CD14-positive monocyte (primary cell): ENCODE measurements at regions not wholly inside any gene's neighbourhood (a gene's known extent, or its start where the extent isn't known, plus 50 kb on each side); places are given as distances from the start of the nearest gene placed in this dataset.

Experiments used
- DNase-seq, 3 donors: peaks; one replicate each; pipeline ENCODE4 v3.0.0-alpha.2; 2011 to 2022
- H2AFZ ChIP-seq: 2 replicates; pipeline ENCODE4 v1.6.0; 2012; ENCODE audit warnings: mild to moderate bottlenecking, low read depth, low read length, inconsistent platforms; ENCODE audit not compliant: insufficient read depth, poor library complexity, severe bottlenecking
- H3K27ac ChIP-seq, 2 donors: 1 replicate in 1 of 2; 2 replicates in 1 of 2; pipeline ENCODE4 v1.5.1; 2012 to 2013; ENCODE audit warnings: low read length in 2 of 2, control low read depth in 1 of 2, inconsistent platforms in 1 of 2, low read depth in 1 of 2, mild to moderate bottlenecking in 1 of 2
- H3K27me3 ChIP-seq, 2 donors: one replicate each; pipeline versions ENCODE4 v1.6.0 to v1.6.1; 2011 to 2013; ENCODE audit warnings: low read length in 2 of 2; ENCODE audit not compliant: control insufficient read depth in 2 of 2, insufficient read depth in 2 of 2
- H3K36me3 ChIP-seq, 2 donors: replicated peaks in 1 of 2; 1 replicate in 1 of 2; 2 replicates in 1 of 2; pipeline versions ENCODE4 v1.5.1 to v1.6.1; 2012 to 2013; ENCODE audit warnings: low read length in 2 of 2, control low read depth in 1 of 2, inconsistent platforms in 1 of 2, mild to moderate bottlenecking in 1 of 2; ENCODE audit not compliant: insufficient read depth in 2 of 2, control insufficient read depth in 1 of 2
- H3K4me1 ChIP-seq, 2 donors: 1 replicate in 1 of 2; 2 replicates in 1 of 2; pipeline versions ENCODE4 v1.5.1 to v1.6.1; 2012 to 2013; ENCODE audit warnings: low read length in 2 of 2, control low read depth in 1 of 2, inconsistent platforms in 1 of 2, mild to moderate bottlenecking in 1 of 2, moderate library complexity in 1 of 2; ENCODE audit not compliant: insufficient read depth in 2 of 2, control insufficient read depth in 1 of 2
- H3K4me2 ChIP-seq: replicated peaks from 2 replicates; pipeline ENCODE3; 2012; ENCODE audit warnings: low read length, moderate library complexity, mild to moderate bottlenecking; ENCODE audit not compliant: poor library complexity, severe bottlenecking; ENCODE audit errors: extremely low read depth
- H3K4me3 ChIP-seq, 3 experiments: fragments of 200-600 bp in 1 of 3; sonication (generic) in 1 of 3; replicated peaks in 1 of 3; 1 replicate in 2 of 3; 2 replicates in 1 of 3; pipeline ENCODE4 v1.5.1; 2011 to 2013; ENCODE audit warnings: low read length in 3 of 3, mild to moderate bottlenecking in 3 of 3, control low read depth in 2 of 3, low read depth in 2 of 3, inconsistent platforms in 1 of 3, moderate library complexity in 1 of 3
- H3K79me2 ChIP-seq: 2 replicates; pipeline ENCODE4 v1.6.0; 2012; ENCODE audit warnings: mild to moderate bottlenecking, control low read depth, inconsistent platforms, low read length, moderate library complexity; ENCODE audit not compliant: insufficient read depth
- H3K9ac ChIP-seq: 2 replicates; pipeline ENCODE4 v1.6.0; 2017; ENCODE audit warnings: low read length, mild to moderate bottlenecking; ENCODE audit not compliant: insufficient read depth, poor library complexity, severe bottlenecking
- H3K9me3 ChIP-seq, 2 donors: replicated peaks in 1 of 2; 1 replicate in 1 of 2; 2 replicates in 1 of 2; pipeline versions ENCODE4 v1.5.1 to v1.6.1; 2012 to 2013; ENCODE audit warnings: low read length in 2 of 2, control low read depth in 1 of 2; ENCODE audit not compliant: control insufficient read depth in 1 of 2, insufficient read depth in 1 of 2
- H4K20me1 ChIP-seq: 2 replicates; pipeline ENCODE4 v1.6.0; 2012; ENCODE audit warnings: mild to moderate bottlenecking, low read length, control low read depth, moderate library complexity; ENCODE audit not compliant: insufficient read depth
- H3K27ac Mint-ChIP-seq, 7 donors: one replicate each; pipeline ENCODE4 v1.8.0; 2020; ENCODE audit warnings: mild to moderate bottlenecking in 7 of 7, mixed read lengths in 7 of 7, moderate library complexity in 6 of 7, inconsistent platforms in 2 of 7
- H3K27me3 Mint-ChIP-seq, 3 donors: one replicate each; pipeline ENCODE4 v1.8.0; 2021 to 2022; ENCODE audit warnings: low read depth in 3 of 3, mild to moderate bottlenecking in 3 of 3, mixed read lengths in 3 of 3, moderate library complexity in 3 of 3, inconsistent platforms in 1 of 3
- H3K36me3 Mint-ChIP-seq, 2 donors: one replicate each; pipeline ENCODE4 v1.8.0; 2020; ENCODE audit warnings: mixed read lengths in 2 of 2, inconsistent platforms in 1 of 2, mild to moderate bottlenecking in 1 of 2
- H3K4me1 Mint-ChIP-seq: one replicate; pipeline ENCODE4 v1.8.0; 2020; ENCODE audit warnings: mild to moderate bottlenecking, mixed read lengths
- H3K4me3 Mint-ChIP-seq, 2 donors: one replicate each; pipeline ENCODE4 v1.8.0; 2020; ENCODE audit warnings: mild to moderate bottlenecking in 2 of 2, mixed read lengths in 2 of 2, moderate library complexity in 1 of 2
- H3K9me3 Mint-ChIP-seq, 7 donors: one replicate each; pipeline ENCODE4 v1.8.0; 2020 to 2022; ENCODE audit warnings: mixed read lengths in 7 of 7, mild to moderate bottlenecking in 6 of 7, moderate library complexity in 6 of 7, inconsistent platforms in 2 of 7
- WGBS: methylation state at CpG from one replicate; pipeline ENCODE4 v1.1.5; 2013; ENCODE audit warnings: missing lambda C conversion rate; ENCODE audit not compliant: insufficient coverage; 5-methylcytosine and 5-hydroxymethylcytosine counted together
- intact Hi-C, 2 donors: fragments of 100-400 bp; cut with micrococcal nuclease; formaldehyde crosslinking; loops; one replicate each; pipeline versions ENCODE4 v1.15.0 to v1.15.1; 2023
- TF ChIP-seq, protein P1 (sequence below): fragments of 200-600 bp; IDR thresholded peaks from one replicate; pipeline ENCODE4 v1.8.0; 2022; ENCODE audit warnings: antibody characterized with exemption, mild to moderate bottlenecking

DNA sequence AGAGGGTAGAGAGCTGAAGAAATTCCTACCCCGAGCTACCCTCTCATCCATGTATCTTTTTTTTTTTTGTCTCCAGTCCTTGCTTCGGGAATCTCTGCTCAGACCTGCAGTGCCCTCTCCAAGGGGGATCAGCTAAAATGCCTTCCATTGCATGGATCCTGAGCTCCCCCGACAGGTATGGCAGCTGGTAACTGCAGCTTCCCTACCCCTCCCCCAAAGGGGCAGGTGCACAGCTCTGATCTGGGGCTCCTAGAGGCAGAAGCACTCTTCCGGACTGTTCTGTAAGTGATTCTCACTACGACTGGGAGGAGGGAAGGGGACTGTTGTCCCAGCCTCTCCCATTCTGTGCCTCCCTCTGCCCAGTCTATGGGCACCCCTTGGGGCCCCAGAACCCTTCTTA, 169.6 kb downstream of the MELK start:
- no peaks in the 10 kb centered on the region for H3K4me1 ChIP-seq
- no peaks in the 10 kb centered on the region for H4K20me1 ChIP-seq
- Mint-ChIP-seq H3K4me3 (no peak overlapping the region), H3K9me3 (peaks cover 0 to 2% (median 0%) of the 10 kb centered on the region in 7 donors), H3K27ac (no peak overlapping the region), H3K36me3 (no peaks in the 10 kb centered on the region), H3K4me1 (peaks cover 4% of the 10 kb centered on the region), H3K27me3 (peaks cover 36 to 48% (median 36%) of the 10 kb centered on the region in 3 donors)
- no peak for DNase-seq
- H3K27ac ChIP-seq: no peak overlapping the region
- WGBS: 88% methylated on average over 2 of the region's 5 CpGs
- H3K27me3 ChIP-seq: peaks cover 25 to 35% of the 10 kb centered on the region in 2 donors
- no peaks in the 10 kb centered on the region for H3K79me2 ChIP-seq
- no peaks in the 10 kb centered on the region for H3K36me3 ChIP-seq
- peaks cover 0 to 2% of the 10 kb centered on the region in 2 donors for H3K9me3 ChIP-seq
- H3K4me3 ChIP-seq: no peak overlapping the region
- no peak overlapping the region for H2AFZ ChIP-seq
- H3K9ac ChIP-seq: no peak overlapping the region
- TF ChIP-seq, protein P1, sequence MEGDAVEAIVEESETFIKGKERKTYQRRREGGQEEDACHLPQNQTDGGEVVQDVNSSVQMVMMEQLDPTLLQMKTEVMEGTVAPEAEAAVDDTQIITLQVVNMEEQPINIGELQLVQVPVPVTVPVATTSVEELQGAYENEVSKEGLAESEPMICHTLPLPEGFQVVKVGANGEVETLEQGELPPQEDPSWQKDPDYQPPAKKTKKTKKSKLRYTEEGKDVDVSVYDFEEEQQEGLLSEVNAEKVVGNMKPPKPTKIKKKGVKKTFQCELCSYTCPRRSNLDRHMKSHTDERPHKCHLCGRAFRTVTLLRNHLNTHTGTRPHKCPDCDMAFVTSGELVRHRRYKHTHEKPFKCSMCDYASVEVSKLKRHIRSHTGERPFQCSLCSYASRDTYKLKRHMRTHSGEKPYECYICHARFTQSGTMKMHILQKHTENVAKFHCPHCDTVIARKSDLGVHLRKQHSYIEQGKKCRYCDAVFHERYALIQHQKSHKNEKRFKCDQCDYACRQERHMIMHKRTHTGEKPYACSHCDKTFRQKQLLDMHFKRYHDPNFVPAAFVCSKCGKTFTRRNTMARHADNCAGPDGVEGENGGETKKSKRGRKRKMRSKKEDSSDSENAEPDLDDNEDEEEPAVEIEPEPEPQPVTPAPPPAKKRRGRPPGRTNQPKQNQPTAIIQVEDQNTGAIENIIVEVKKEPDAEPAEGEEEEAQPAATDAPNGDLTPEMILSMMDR: no peak
- H3K4me2 ChIP-seq: no peak overlapping the region
- intact Hi-C loops: no loop called here

DNA sequence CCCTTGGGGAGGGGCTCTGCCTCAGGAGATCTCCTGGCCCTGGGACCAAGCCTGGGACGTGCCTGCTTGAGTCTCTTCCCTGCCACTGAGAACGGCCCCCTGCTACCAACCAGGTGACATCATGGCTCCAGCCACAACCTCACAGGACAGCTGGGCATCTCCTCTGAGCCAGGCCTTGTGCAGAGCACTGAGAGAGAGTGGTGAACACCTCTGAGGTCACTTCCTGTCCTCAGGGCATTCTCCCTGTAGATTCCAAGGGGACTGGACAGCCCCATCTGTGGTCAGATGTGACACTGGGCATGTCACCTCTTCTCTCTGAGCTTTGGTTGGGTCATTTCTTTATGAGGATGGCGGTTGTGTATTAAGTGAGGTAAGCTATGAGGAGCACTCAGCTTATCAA, 172.0 kb downstream of the MELK start:
- no peaks in the 10 kb centered on the region for H3K4me1 ChIP-seq
- H3K79me2 ChIP-seq: no peaks in the 10 kb centered on the region
- H3K9me3 Mint-ChIP-seq: peaks cover 0 to 2% (median 0%) of the 10 kb centered on the region in 7 donors
- H3K9ac ChIP-seq: no peak overlapping the region
- WGBS: 73% methylated on average over 2 of the region's 3 CpGs
- no peak overlapping the region for H3K4me2 ChIP-seq
- H3K36me3 Mint-ChIP-seq: no peaks in the 10 kb centered on the region
- intact Hi-C loops: no loop called here
- H3K4me3 Mint-ChIP-seq: no peak overlapping the region
- H3K27ac Mint-ChIP-seq: peak overlapping the region in 1 of 7 donors; percentile 42
- peaks cover 17 to 36% (median 23%) of the 10 kb centered on the region in 3 donors for H3K27me3 Mint-ChIP-seq
- H3K4me1 Mint-ChIP-seq: peaks cover 4% of the 10 kb centered on the region
- H3K36me3 ChIP-seq: no peaks in the 10 kb centered on the region
- TF ChIP-seq, protein P1: no peak
- no peak for DNase-seq
- no peak overlapping the region for H3K27ac ChIP-seq
- H3K4me3 ChIP-seq: no peak overlapping the region
- no peaks in the 10 kb centered on the region for H4K20me1 ChIP-seq
- H3K9me3 ChIP-seq: peaks cover 0 to 2% of the 10 kb centered on the region in 2 donors
- H2AFZ ChIP-seq: no peak overlapping the region
- peaks cover 10 to 16% of the 10 kb centered on the region in 2 donors for H3K27me3 ChIP-seq
